ENCODE measurements at regions not wholly inside any gene's neighbourhood (a gene's known extent, or its start where the extent isn't known, plus 50 kb on each side); places are given as distances from the start of the nearest gene placed in this dataset.

DNA sequence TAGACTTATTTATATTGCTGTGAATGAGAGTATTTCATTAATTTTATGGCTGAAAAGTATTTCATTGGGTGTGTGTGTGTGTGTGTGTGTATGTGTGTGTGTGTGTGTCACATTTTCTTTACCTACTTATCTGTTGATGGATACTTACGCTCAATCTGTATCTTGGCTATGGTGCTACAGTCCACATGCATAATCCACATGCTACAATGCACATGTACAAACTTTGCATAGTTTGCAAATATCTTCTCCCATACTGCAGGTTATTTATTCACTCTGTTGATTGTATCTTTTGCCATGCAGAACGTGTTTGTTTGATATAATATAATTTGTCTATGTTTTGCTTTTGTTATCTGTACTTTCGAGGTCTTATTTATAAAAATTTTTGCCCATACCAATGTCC is 167.8 kb downstream of the RAB28 start:
- no peak for DNase-seq (ENCODE audit: low read depth)
- H3K4me3 ChIP-seq (ENCODE audit: control insufficient read depth, low read depth, low read length): no peak overlapping the region
- TF ChIP-seq CTCF (IDR thresholded peaks at IDR 0.05; ENCODE audit: control insufficient read depth, insufficient read depth, low read depth, low read length, missing control alignments): no peak

GRCh38 chr4:13313856-13314255 is 170.3 kb downstream of the RAB28 start:
- H3K4me3 ChIP-seq (ENCODE audit: control insufficient read depth, low read depth, low read length): no peak overlapping the region
- TF ChIP-seq CTCF (IDR thresholded peaks at IDR 0.05; ENCODE audit: control insufficient read depth, insufficient read depth, low read depth, low read length, missing control alignments): no peak
- DNase-seq (ENCODE audit: low read depth): no peak

- TF ChIP-seq CTCF (IDR thresholded peaks at IDR 0.05; ENCODE audit: control insufficient read depth, insufficient read depth, low read depth, low read length, missing control alignments): no peak
These were observed 171.9 kb downstream of the RAB28 start for GRCh38 chr4:13312264-13312663.

GRCh38 chr4:13309751-13310150 is 174.4 kb downstream of the RAB28 start:
- no peak for DNase-seq (ENCODE audit: low read depth)
- TF ChIP-seq CTCF (IDR thresholded peaks at IDR 0.05; ENCODE audit: control insufficient read depth, insufficient read depth, low read depth, low read length, missing control alignments): no peak
- no peak overlapping the region for H3K4me3 ChIP-seq (ENCODE audit: control insufficient read depth, low read depth, low read length)

More at GRCh38 chr4:13312264-13312663, 171.9 kb downstream of the RAB28 start:
- H3K4me3 ChIP-seq (ENCODE audit: control insufficient read depth, low read depth, low read length): no peak overlapping the region
- no peak for DNase-seq (ENCODE audit: low read depth)

GRCh38 chr4:13306356-13306755 is 177.8 kb downstream of the RAB28 start:
- no peak overlapping the region for H3K4me3 ChIP-seq (ENCODE audit: control insufficient read depth, low read depth, low read length)
- no peak for TF ChIP-seq CTCF (IDR thresholded peaks at IDR 0.05; ENCODE audit: control insufficient read depth, insufficient read depth, low read depth, low read length, missing control alignments)
- no peak for DNase-seq (ENCODE audit: low read depth)

- no peak for DNase-seq (ENCODE audit: low read depth)
- H3K4me3 ChIP-seq (ENCODE audit: control insufficient read depth, low read depth, low read length): no peak overlapping the region
- no peak for TF ChIP-seq CTCF (IDR thresholded peaks at IDR 0.05; ENCODE audit: control insufficient read depth, insufficient read depth, low read depth, low read length, missing control alignments)
These were observed 181.3 kb downstream of the RAB28 start for GRCh38 chr4:13302876-13303275.

GRCh38 chr4:13299343-13299742 is 184.8 kb downstream of the RAB28 start:
- DNase-seq (ENCODE audit: low read depth): no peak
- TF ChIP-seq CTCF (IDR thresholded peaks at IDR 0.05; ENCODE audit: control insufficient read depth, insufficient read depth, low read depth, low read length, missing control alignments): no peak
- H3K4me3 ChIP-seq (ENCODE audit: control insufficient read depth, low read depth, low read length): no peak overlapping the region
